VCaP (cell line): ENCODE measurements at regions not wholly inside any gene's neighbourhood (a gene's known extent, or its start where the extent isn't known, plus 50 kb on each side); places are given as distances from the start of the nearest gene placed in this dataset.

Source experiments
- H3K27ac ChIP-seq: fragments of 450-650 bp; 2 replicates; pipeline ENCODE4 v1.5.1; 2017
- TF ChIP-seq, protein P1 (sequence below): fragments of 450-650 bp; conservative IDR thresholded peaks from 2 replicates; pipeline ENCODE4 v1.5.1; 2017; ENCODE audit warnings: mild to moderate bottlenecking, moderate library complexity

DNA sequence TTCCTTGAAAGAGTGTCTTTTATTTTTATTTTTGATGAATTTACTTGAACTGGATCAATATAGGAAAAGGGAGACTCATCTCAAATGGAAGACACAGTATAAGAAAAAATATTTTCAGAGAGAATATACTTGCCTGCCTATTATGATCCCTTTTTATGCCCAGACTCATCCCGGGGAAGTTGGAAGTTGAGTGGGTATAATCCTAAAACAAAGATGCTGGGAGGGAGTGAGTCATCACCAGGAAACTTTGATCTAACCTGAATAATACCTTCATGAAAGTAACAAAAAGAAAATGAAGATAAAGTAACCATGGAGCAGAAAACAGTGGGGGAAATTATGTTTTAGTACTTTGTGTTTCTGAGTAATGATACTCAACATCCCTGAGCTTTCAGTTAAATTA lies 1514.0 kb downstream of the FAM181B start:
- no peak overlapping the region for H3K27ac ChIP-seq
- TF ChIP-seq, protein P1, sequence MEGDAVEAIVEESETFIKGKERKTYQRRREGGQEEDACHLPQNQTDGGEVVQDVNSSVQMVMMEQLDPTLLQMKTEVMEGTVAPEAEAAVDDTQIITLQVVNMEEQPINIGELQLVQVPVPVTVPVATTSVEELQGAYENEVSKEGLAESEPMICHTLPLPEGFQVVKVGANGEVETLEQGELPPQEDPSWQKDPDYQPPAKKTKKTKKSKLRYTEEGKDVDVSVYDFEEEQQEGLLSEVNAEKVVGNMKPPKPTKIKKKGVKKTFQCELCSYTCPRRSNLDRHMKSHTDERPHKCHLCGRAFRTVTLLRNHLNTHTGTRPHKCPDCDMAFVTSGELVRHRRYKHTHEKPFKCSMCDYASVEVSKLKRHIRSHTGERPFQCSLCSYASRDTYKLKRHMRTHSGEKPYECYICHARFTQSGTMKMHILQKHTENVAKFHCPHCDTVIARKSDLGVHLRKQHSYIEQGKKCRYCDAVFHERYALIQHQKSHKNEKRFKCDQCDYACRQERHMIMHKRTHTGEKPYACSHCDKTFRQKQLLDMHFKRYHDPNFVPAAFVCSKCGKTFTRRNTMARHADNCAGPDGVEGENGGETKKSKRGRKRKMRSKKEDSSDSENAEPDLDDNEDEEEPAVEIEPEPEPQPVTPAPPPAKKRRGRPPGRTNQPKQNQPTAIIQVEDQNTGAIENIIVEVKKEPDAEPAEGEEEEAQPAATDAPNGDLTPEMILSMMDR, result no peak

DNA sequence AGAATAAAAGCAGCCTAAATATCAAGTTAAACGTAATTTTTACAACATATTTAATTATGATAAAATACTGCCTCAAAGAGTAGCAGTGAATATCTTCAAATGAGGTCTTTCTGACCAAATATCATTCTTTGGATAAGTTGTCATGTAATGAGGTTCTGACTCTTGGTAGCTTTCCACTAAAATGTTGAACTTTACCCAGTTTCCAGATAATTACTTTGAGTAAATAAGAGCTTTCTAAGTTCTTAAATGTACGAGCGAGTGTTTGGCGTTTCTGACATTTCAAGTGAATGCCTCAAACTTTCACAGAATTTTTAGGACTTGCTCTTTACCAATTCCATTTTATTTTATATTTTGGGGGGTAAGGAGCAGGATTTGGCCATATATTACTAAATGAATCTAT lies 1515.2 kb downstream of the FAM181B start:
- no peak overlapping the region for H3K27ac ChIP-seq
- TF ChIP-seq, protein P1, result no peak

DNA sequence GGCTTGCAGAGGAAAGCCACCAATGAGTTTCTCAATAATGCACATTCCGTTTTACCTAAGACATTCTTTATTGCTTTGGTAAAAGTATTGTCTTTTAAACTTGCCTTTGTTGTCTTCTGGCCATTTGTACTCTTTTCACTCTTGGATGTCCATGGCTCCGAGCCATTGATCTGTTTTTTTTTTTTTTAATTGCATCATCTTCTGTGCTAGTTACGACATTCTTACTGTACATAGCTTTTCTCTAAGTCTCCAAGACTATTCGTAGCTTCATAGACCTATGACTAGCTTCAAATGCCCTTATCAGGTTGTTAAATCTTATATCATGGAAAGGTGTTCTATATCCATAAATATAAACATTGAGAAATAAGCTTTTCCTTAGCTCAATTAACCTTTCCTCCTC lies 1522.6 kb downstream of the FAM181B start:
- TF ChIP-seq, protein P1, result no peak
- no peak overlapping the region for H3K27ac ChIP-seq

DNA sequence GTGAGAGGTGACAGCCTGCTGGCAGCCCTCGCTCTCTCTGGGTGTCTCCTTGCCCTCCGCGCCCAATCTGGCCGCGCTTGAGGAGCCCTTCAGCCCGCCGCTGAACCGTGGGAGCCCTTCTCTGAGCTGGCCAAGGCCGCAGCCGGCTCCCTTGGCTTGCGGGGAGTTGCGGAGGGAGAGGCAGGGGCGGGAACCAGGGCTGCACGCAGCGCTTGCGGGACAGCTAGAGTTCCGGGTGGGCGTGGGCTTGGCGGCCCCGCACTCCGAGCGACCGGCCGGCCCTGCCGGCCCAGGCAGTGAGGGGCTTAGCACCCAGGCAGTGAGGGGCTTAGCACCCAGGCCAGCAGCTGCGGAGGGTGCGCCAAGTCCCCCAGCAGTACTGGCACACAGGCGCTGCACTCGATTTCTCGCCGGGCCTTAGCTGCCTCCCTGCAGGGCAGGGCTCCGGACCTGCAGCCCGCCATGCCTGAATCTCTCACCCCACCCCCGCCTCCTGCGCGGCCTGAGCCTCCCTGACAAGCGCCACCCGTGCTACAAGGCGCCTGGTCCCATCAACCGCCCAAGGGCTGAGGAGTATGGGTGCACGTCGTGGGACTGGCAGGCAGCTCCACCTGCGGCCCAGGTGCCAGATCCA lies 1526.1 kb downstream of the FAM181B start:
- H3K27ac ChIP-seq, result no peak overlapping the region
- TF ChIP-seq, protein P1, result no peak

DNA sequence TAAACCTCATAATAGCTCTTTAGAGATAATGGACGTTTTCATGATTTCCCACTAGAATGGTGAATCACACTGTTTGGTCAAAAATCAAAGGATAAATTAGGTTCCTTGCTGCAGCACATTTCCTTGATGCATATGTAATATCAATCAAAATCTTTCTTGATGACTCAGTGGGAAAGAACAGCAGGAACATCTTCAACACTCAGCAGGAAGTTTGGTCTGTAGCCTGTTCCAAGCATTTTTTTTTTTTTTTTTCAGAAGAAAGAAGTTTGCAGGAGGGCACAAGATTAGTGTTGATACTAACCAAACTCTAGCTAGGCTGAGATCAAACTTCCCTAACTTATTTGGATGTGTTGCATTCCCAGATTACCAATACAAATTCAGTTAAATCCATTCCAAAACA lies 1529.8 kb downstream of the FAM181B start:
- H3K27ac ChIP-seq, result no peak overlapping the region
- TF ChIP-seq, protein P1, result no peak

DNA sequence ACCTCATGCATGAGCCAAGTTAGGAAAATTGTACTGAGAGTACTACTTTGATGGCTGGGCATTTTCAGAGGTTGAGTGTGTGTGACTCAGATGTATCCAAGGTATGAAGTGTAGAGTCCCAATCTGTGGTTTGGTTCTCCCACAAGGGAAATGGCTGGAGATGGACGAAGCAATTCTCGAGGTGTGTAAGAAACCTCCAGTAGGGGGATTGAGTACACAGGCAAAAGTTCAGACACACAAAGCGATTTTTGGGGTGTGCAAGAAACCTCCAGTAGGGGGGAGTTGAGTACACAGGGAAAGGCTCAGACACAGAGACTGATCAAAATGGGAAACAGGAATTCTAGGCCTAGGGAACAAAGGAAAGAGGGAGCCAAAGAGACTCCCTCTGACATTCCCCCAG lies 1536.3 kb downstream of the FAM181B start:
- H3K27ac ChIP-seq, result no peak overlapping the region
- TF ChIP-seq, protein P1, result no peak

GRCh38 chr11:81192516-81192915 lies 1541.1 kb downstream of the FAM181B start:
- TF ChIP-seq, protein P1, result no peak

More at GRCh38 chr11:81192516-81192915, 1541.1 kb downstream of the FAM181B start:
- H3K27ac ChIP-seq, result peak overlapping the region; percentile 6; the same call in 1 of the 2 replicates
